Ishikawa (cell line): ENCODE measurements at regions not wholly inside any gene's neighbourhood (a gene's known extent, or its start where the extent isn't known, plus 50 kb on each side); places are given as distances from the start of the nearest gene placed in this dataset.

Experiments
- CREB1 ChIP-seq: IDR thresholded peaks from 2 replicates; pipeline ENCODE4 v1.6.1; 2012; ENCODE audit warnings: low read depth
- EGR1 ChIP-seq: IDR thresholded peaks from 2 replicates; pipeline ENCODE4 v1.6.1; 2012
- EP300 ChIP-seq: IDR thresholded peaks from 2 replicates; pipeline ENCODE4 v1.6.1; 2012; ENCODE audit warnings: borderline replicate concordance
- NFIC ChIP-seq: IDR thresholded peaks from 2 replicates; pipeline ENCODE4 v1.6.1; 2012
- TF ChIP-seq, protein P1 (sequence below): IDR thresholded peaks from 2 replicates; pipeline ENCODE4 v1.6.1; 2012; ENCODE audit warnings: low read depth, mild to moderate bottlenecking
- TF ChIP-seq, protein P2 (sequence below): IDR thresholded peaks from 2 replicates; pipeline ENCODE4 v1.6.1; 2012

DNA sequence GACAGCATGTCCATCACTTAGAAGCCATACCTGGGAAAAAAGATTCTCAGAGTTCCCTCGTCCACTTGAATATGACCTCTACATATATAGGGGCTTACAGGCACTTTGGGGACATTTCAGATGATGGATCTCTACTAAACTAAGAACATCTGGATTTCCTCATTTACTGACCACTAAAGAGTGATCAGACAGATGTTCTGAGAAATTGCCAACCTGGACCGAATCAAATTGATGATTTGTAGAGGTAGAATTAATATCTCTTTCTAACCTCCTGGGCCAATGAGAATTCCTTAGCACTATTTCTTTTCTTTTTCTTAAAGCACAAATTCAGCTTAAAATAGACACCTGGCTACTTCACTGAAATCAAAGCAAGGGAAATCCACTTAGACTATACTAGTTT lies 422.7 kb downstream of the MTRR start:
- TF ChIP-seq, protein P1, sequence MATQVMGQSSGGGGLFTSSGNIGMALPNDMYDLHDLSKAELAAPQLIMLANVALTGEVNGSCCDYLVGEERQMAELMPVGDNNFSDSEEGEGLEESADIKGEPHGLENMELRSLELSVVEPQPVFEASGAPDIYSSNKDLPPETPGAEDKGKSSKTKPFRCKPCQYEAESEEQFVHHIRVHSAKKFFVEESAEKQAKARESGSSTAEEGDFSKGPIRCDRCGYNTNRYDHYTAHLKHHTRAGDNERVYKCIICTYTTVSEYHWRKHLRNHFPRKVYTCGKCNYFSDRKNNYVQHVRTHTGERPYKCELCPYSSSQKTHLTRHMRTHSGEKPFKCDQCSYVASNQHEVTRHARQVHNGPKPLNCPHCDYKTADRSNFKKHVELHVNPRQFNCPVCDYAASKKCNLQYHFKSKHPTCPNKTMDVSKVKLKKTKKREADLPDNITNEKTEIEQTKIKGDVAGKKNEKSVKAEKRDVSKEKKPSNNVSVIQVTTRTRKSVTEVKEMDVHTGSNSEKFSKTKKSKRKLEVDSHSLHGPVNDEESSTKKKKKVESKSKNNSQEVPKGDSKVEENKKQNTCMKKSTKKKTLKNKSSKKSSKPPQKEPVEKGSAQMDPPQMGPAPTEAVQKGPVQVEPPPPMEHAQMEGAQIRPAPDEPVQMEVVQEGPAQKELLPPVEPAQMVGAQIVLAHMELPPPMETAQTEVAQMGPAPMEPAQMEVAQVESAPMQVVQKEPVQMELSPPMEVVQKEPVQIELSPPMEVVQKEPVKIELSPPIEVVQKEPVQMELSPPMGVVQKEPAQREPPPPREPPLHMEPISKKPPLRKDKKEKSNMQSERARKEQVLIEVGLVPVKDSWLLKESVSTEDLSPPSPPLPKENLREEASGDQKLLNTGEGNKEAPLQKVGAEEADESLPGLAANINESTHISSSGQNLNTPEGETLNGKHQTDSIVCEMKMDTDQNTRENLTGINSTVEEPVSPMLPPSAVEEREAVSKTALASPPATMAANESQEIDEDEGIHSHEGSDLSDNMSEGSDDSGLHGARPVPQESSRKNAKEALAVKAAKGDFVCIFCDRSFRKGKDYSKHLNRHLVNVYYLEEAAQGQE = no peak
- no peak for TF ChIP-seq EGR1
- TF ChIP-seq CREB1 = no peak
- TF ChIP-seq EP300 = no peak
- TF ChIP-seq, protein P2, sequence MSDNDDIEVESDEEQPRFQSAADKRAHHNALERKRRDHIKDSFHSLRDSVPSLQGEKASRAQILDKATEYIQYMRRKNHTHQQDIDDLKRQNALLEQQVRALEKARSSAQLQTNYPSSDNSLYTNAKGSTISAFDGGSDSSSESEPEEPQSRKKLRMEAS = no peak
- TF ChIP-seq NFIC = no peak
